HepG2 (cell line): ENCODE measurements at regions not wholly inside any gene's neighbourhood (a gene's known extent, or its start where the extent isn't known, plus 50 kb on each side); places are given as distances from the start of the nearest gene placed in this dataset.

Source experiments
- ATAC-seq: fragments of 200-7000 bp; cut with Tn5 transposase; 3 replicates; pipeline ENCODE4 v1.9.1; 2020; ENCODE audit warnings: mild to moderate bottlenecking, moderate library complexity
- BruUV-seq: library from RNA; stranded (reverse); fragments of 400-500 nt; replicated peaks from 2 replicates; lab custom pipeline; 2021; lab: Mats Ljungman, UMichigan
- CTCF ChIA-PET: fragments of 300-600 bp; formaldehyde crosslinking; extraction: SDS; loops from one replicate; lab custom pipeline; 2021; ENCODE audit warnings: low total read pairs, inconsistent platforms, low intra/inter-chr PET ratio; lab: Yijun Ruan, JAX
- POLR2A ChIA-PET: fragments of 350-600 bp; sonication (Branson Sonifier 250); formaldehyde crosslinking; loops from one replicate; lab custom pipeline; 2020; ENCODE audit warnings: antibody characterized with exemption, inconsistent platforms; lab: Yijun Ruan, JAX
- DNase-seq: peaks from one replicate; pipeline ENCODE4 v3.0.0-alpha.2; 2015; ENCODE audit warnings: low spot score
- FAIRE-seq: peaks from 3 replicates; lab custom pipeline; 2011; peaks lifted over from hg19 to GRCh38; lab: Jason Lieb, UNC
- H2AFZ ChIP-seq: one replicate; pipeline ENCODE4 v1.6.1; 2011; ENCODE audit warnings: low read length, inconsistent platforms
- H3K27ac ChIP-seq: fragments of 300-600 bp; 3 replicates; pipeline ENCODE4 v1.8.0; 2011; ENCODE audit warnings: mixed run types, mild to moderate bottlenecking, mixed read lengths, low read length, inconsistent platforms; ENCODE audit not compliant: insufficient read depth; ENCODE audit errors: extremely low read length
- H3K27me3 ChIP-seq, 2 experiments: fragments of 200-600 bp in 1 of 2; 2 replicates in 1 of 2; 3 replicates in 1 of 2; pipeline versions ENCODE4 v1.6.0 to v1.8.0; 2011; ENCODE audit warnings: low read length in 2 of 2, mild to moderate bottlenecking in 2 of 2, moderate library complexity in 2 of 2, inconsistent platforms in 1 of 2; ENCODE audit not compliant: insufficient read depth in 2 of 2, control insufficient read depth in 1 of 2
- H3K36me3 ChIP-seq, 2 experiments: fragments of 200-600 bp in 1 of 2; replicated peaks in 1 of 2; 2 replicates in 1 of 2; 3 replicates in 1 of 2; pipeline versions ENCODE4 v1.5.1 to v1.8.0; 2011; ENCODE audit warnings: low read length in 2 of 2, inconsistent platforms in 1 of 2; ENCODE audit not compliant: insufficient read depth in 2 of 2, control insufficient read depth in 1 of 2
- H3K4me1 ChIP-seq: 2 replicates; pipeline ENCODE4 v1.5.1; 2012; ENCODE audit warnings: low read length, inconsistent platforms; ENCODE audit not compliant: insufficient read depth
- H3K4me2 ChIP-seq: 2 replicates; pipeline ENCODE4 v1.6.0; 2011; ENCODE audit warnings: low read depth, low read length, inconsistent platforms
- H3K4me3 ChIP-seq, 3 experiments: fragments of 200-600 bp in 1 of 3; sonication (generic), shearing (Covaris generic) in 1 of 3; replicated peaks in 1 of 3; 2 replicates each; pipeline ENCODE4 v1.5.1; 2011 to 2016; ENCODE audit warnings: low read length in 3 of 3, inconsistent platforms in 2 of 3, low read depth in 2 of 3, mild to moderate bottlenecking in 2 of 3, control low read depth in 1 of 3, mixed read lengths in 1 of 3; ENCODE audit not compliant: insufficient read depth in 1 of 3
- H3K79me2 ChIP-seq: one replicate; pipeline ENCODE4 v1.6.1; 2011; ENCODE audit warnings: low read length, inconsistent platforms; ENCODE audit not compliant: insufficient read depth
- H3K9ac ChIP-seq: 2 replicates; pipeline ENCODE4 v1.6.0; 2011; ENCODE audit warnings: mild to moderate bottlenecking, low read depth, low read length, inconsistent platforms; ENCODE audit not compliant: insufficient read depth
- H3K9me3 ChIP-seq: 2 replicates; pipeline ENCODE4 v1.5.1; 2012; ENCODE audit warnings: mild to moderate bottlenecking, low read length
- H4K20me1 ChIP-seq: 2 replicates; pipeline ENCODE4 v1.6.0; 2011; ENCODE audit warnings: inconsistent platforms, mild to moderate bottlenecking, low read length, moderate library complexity; ENCODE audit not compliant: insufficient read depth
- AKAP8 ChIP-seq: sonication (generic); formaldehyde crosslinking; IDR thresholded peaks from 2 replicates; pipeline ENCODE4 v1.5.1; 2020; ENCODE audit warnings: mild to moderate bottlenecking, missing genetic modification reagents
- CHCHD3 ChIP-seq: sonication (generic); formaldehyde crosslinking; IDR thresholded peaks from 2 replicates; pipeline ENCODE4 v1.8.0; 2022; ENCODE audit warnings: mild to moderate bottlenecking, missing genetic modification reagents, moderate library complexity
- CHD2 ChIP-seq: IDR thresholded peaks from 2 replicates; pipeline ENCODE4 v1.6.1; 2011; ENCODE audit warnings: low read depth, low read length, improper control_type of control experiment
- CREB1 ChIP-seq, 2 experiments: fragments of 450-650 bp in 1 of 2; IDR thresholded peaks; 2 replicates each; pipeline ENCODE4 v1.6.1; 2016 to 2017; ENCODE audit warnings: control low read depth in 1 of 2, mild to moderate bottlenecking in 1 of 2, missing compliant biosample characterization in 1 of 2, missing genetic modification characterization in 1 of 2
- FOXO1 ChIP-seq: sonication (generic); formaldehyde crosslinking; IDR thresholded peaks from 2 replicates; pipeline ENCODE4 v1.4.0; 2020; ENCODE audit warnings: missing genetic modification reagents
- HMG20A ChIP-seq: IDR thresholded peaks from 2 replicates; pipeline ENCODE4 v1.6.1; 2016; ENCODE audit warnings: borderline replicate concordance
- HOXA3 ChIP-seq: sonication (generic); formaldehyde crosslinking; IDR thresholded peaks from 2 replicates; pipeline ENCODE4 v1.5.0; 2020; ENCODE audit warnings: missing genetic modification reagents
- IKZF1 ChIP-seq: fragments of 450-650 bp; IDR thresholded peaks from 2 replicates; pipeline ENCODE4 v1.7.1; 2016
- KDM6A ChIP-seq: IDR thresholded peaks from 2 replicates; pipeline ENCODE4 v1.6.1; 2016; ENCODE audit warnings: low read depth
- KLF16 ChIP-seq, 2 experiments: sonication (generic) in 1 of 2; formaldehyde crosslinking in 1 of 2; IDR thresholded peaks; 2 replicates each; pipeline versions ENCODE4 v1.6.1 to v1.8.0; 2016 to 2023; ENCODE audit warnings: missing genetic modification reagents in 2 of 2, missing compliant biosample characterization in 1 of 2
- RARG ChIP-seq: sonication (generic); formaldehyde crosslinking; IDR thresholded peaks from 2 replicates; pipeline ENCODE4 v1.4.0; 2020; ENCODE audit warnings: low read depth, mild to moderate bottlenecking, missing genetic modification reagents
- TEAD2 ChIP-seq: sonication (generic); formaldehyde crosslinking; IDR thresholded peaks from 2 replicates; pipeline ENCODE4 v1.9.0; 2021; ENCODE audit warnings: missing genetic modification reagents
- TMF1 ChIP-seq: sonication (generic); formaldehyde crosslinking; IDR thresholded peaks from 2 replicates; pipeline ENCODE4 v1.8.1; 2022; ENCODE audit warnings: low read depth, missing genetic modification reagents
- TOPORS ChIP-seq: sonication (generic); formaldehyde crosslinking; IDR thresholded peaks from 2 replicates; pipeline ENCODE4 v1.8.0; 2023; ENCODE audit warnings: mild to moderate bottlenecking, missing genetic modification reagents
- ZKSCAN8 ChIP-seq: IDR thresholded peaks from 2 replicates; pipeline ENCODE4 v1.6.1; 2016; ENCODE audit warnings: borderline replicate concordance, missing genetic modification reagents, missing compliant biosample characterization
- ZNF17 ChIP-seq: sonication (generic); formaldehyde crosslinking; IDR thresholded peaks from 2 replicates; pipeline ENCODE4 v1.5.0; 2020; ENCODE audit warnings: mild to moderate bottlenecking, missing genetic modification reagents
- ZNF468 ChIP-seq: sonication (generic); formaldehyde crosslinking; IDR thresholded peaks from 2 replicates; pipeline ENCODE4 v1.8.0; 2022; ENCODE audit warnings: mild to moderate bottlenecking, moderate library complexity, missing genetic modification reagents
- ZNF567 ChIP-seq: sonication (generic); formaldehyde crosslinking; IDR thresholded peaks from 2 replicates; pipeline ENCODE4 v1.8.1; 2023; ENCODE audit warnings: mild to moderate bottlenecking, missing genetic modification reagents, borderline replicate concordance
- ZNF724P ChIP-seq: sonication (generic); formaldehyde crosslinking; IDR thresholded peaks from 2 replicates; pipeline ENCODE4 v1.8.0; 2022; ENCODE audit warnings: missing genetic modification reagents, borderline replicate concordance
- ZNF816 ChIP-seq: sonication (generic); formaldehyde crosslinking; IDR thresholded peaks from 2 replicates; pipeline ENCODE4 v1.8.0; 2022; ENCODE audit warnings: missing genetic modification reagents, mild to moderate bottlenecking, borderline replicate concordance
- ZNF850 ChIP-seq: sonication (generic); formaldehyde crosslinking; conservative IDR thresholded peaks from 2 replicates; pipeline ENCODE4 v1.9.0; 2021; ENCODE audit warnings: mild to moderate bottlenecking, missing genetic modification reagents
- WGBS: methylation state at CpG from one replicate; pipeline ENCODE4 v1.1.6; 2017; ENCODE audit warnings: low lambda C conversion rate; 5-methylcytosine and 5-hydroxymethylcytosine counted together
- in situ Hi-C: cut with HindIII; loops from 2 replicates; pipeline ENCODE4 v1.10.0; 2017; ENCODE audit warnings: low pct_unique_long_range_greater_than_20kb; ENCODE audit not compliant: extremely low pct_ligation_motif_present
- intact Hi-C: fragments of 100-400 bp; cut with micrococcal nuclease; formaldehyde crosslinking; loops from one replicate; pipeline ENCODE4 v1.10.0; 2022; ENCODE audit not compliant: unreplicated experiment
- TF ChIP-seq, protein P1 (sequence below): sonication (generic); formaldehyde crosslinking; IDR thresholded peaks from 2 replicates; pipeline ENCODE4 v1.8.0; 2022; ENCODE audit warnings: missing genetic modification reagents, mild to moderate bottlenecking, inconsistent platforms, borderline replicate concordance

DNA sequence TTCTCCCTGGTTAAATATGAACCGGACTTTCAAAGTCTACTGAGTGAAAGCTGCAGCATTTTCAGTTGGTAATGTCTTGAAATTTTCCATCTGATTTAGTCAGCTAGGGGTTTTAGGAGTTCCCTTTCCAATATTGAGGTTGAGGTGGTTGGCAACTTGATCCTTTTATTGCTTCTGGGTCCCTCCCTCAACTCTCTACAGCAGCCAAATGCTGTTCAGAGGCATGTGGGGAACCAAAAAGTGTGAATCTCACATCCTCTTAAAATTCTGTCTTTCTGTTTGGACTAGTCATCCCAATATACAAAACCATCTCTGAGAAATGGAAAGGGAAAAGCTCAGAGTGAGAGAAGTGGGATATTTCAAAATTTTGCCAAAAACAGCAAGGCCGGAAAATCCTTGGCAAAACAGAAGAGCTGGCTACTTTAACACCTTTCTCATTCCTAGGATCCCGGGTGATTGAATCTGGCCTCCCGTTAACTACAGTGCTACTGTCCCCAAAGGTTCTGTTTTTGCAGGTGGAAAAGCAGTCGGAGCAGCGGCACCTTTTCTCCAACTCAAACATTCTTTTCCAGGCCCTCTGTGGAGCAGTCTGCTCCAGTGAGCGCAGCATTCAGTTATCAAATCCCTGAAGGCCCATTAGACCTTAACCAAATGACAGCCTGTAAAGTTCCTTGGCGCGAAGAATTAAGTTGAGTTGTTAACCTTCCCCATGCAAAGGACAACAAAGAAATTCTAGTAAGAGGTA lies 345.9 kb upstream of the NUDT12 start:
- TF ChIP-seq CREB1 (IDR thresholded peaks at IDR 0.05) (no peak), CREB1 (CRISPR knock-in tag; IDR thresholded peaks at IDR 0.05) (no peak), ZNF468 (CRISPR knock-in tag) (no peak), ZKSCAN8 (no peak), CHCHD3 (no peak), ZNF17 (CRISPR knock-in tag) (no peak), ZNF816 (CRISPR knock-in tag) (no peak)
- Histone ChIP-seq H3K4me2 (no peak overlapping the region), H3K9ac (no peak overlapping the region), H2AFZ (no peak overlapping the region), H3K4me3 (no peak overlapping the region), H3K36me3 (no peaks in the 10 kb centered on the region), H3K27ac (no peak overlapping the region), H3K4me1 (no peaks in the 10 kb centered on the region), H3K9me3 (no peaks in the 10 kb centered on the region), H3K27me3 (no peaks in the 10 kb centered on the region), H4K20me1 (no peaks in the 10 kb centered on the region), H3K79me2 (no peaks in the 10 kb centered on the region)
- DNase-seq (no peak), FAIRE-seq (no peak), ATAC-seq (no peak)
- POLR2A ChIA-PET: no interaction called here
- BruUV-seq: no TSS peak
- intact Hi-C loops: no loop called here
- WGBS: 33% methylated on average over 9 of the region's 9 CpGs
- CTCF ChIA-PET: no interaction called here
- in situ Hi-C loops: no loop called here

DNA sequence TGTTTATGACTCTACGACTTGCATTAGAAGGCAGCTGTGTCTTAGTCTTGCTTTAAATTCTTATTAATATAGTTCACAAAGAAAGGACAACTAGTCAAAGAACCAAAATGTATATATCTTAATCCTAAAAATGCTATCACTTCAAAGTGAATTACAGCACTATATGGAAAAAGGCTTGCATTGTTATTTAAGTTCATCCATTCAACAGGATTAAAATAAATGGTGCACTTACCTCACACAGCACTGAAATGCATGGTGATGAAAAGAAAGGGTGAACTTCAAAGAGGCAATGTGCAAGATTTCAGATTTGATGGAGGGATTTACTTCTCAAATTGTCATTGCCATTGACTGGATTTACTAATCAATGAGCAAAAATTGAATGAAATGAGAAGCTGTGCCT lies 344.4 kb upstream of the NUDT12 start:
- Histone ChIP-seq H2AFZ (no peak overlapping the region), H3K79me2 (no peaks in the 10 kb centered on the region), H3K9me3 (no peaks in the 10 kb centered on the region), H3K4me1 (no peaks in the 10 kb centered on the region), H3K9ac (no peak overlapping the region), H3K27me3 (no peaks in the 10 kb centered on the region), H3K4me2 (no peak overlapping the region), H3K27ac (no peak overlapping the region), H3K36me3 (no peaks in the 10 kb centered on the region), H4K20me1 (no peaks in the 10 kb centered on the region), H3K4me3 (no peak overlapping the region)
- BruUV-seq: no TSS peak
- no peak for ATAC-seq
- ChIA-PET POLR2A (no interaction called here), CTCF (no interaction called here)
- FAIRE-seq: no peak
- no peak for DNase-seq
- intact Hi-C loops: no loop called here
- 0% methylated on average over 1 of the region's 1 CpG for WGBS
- in situ Hi-C loops: no loop called here
- no peak for TF ChIP-seq KDM6A (CRISPR knock-in tag)
- TF ChIP-seq, protein P1, sequence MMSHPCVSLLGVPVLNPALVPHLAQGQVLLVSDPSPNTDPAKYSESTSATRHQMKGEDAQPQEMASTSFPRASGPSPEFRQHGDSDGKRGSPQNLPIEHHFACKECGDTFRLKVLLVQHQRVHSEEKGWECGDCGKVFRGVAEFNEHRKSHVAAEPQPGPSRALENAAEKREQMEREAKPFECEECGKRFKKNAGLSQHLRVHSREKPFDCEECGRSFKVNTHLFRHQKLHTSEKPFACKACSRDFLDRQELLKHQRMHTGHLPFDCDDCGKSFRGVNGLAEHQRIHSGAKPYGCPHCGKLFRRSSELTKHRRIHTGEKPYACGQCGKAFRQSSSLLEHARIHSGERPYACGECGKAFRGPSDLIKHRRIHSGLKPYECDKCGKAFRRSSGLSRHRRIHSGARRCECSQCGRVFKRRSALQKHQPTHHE (CRISPR knock-in tag): no peak
- no peak for TF ChIP-seq TMF1
- TF ChIP-seq TOPORS (CRISPR knock-in tag): no peak
- no peak for TF ChIP-seq HOXA3
- TF ChIP-seq ZNF567 (CRISPR knock-in tag): no peak
- TF ChIP-seq ZNF724P (CRISPR knock-in tag): no peak
- TF ChIP-seq ZNF850: no peak
- TF ChIP-seq FOXO1: no peak
- TF ChIP-seq IKZF1: no peak
- no peak for TF ChIP-seq AKAP8 (CRISPR knock-in tag)
- TF ChIP-seq KLF16 (CRISPR knock-in tag; IDR thresholded peaks at IDR 0.05): no peak
- TF ChIP-seq TEAD2 (CRISPR knock-in tag): no peak
- TF ChIP-seq HMG20A (CRISPR knock-in tag): no peak
- no peak for TF ChIP-seq CHD2
- no peak for TF ChIP-seq RARG (CRISPR knock-in tag)
